Peyer's patch (tissue), 4 donors: ENCODE measurements at regions not wholly inside any gene's neighbourhood (a gene's known extent, or its start where the extent isn't known, plus 50 kb on each side); places are given as distances from the start of the nearest gene placed in this dataset.

Source experiments
- CTCF ChIP-seq, 6 experiments: fragments of 450-650 bp in 4 of 6; fragments of 200-600 bp in 2 of 6; sonication (generic) in 1 of 6; IDR thresholded peaks; one replicate each; pipeline ENCODE4 v1.5.1; 2017 to 2019; ENCODE audit warnings: antibody characterized with exemption in 6 of 6, mild to moderate bottlenecking in 3 of 6, moderate library complexity in 1 of 6
- POLR2A ChIP-seq, 2 donors: fragments of 450-650 bp; IDR thresholded peaks; one replicate each; pipeline ENCODE4 v1.5.1; 2017; ENCODE audit warnings: antibody characterized with exemption in 2 of 2, mild to moderate bottlenecking in 2 of 2, moderate library complexity in 2 of 2

GRCh38 chr15:87477026-87477425 lies 779.5 kb downstream of the NTRK3 start:
- TF ChIP-seq CTCF (IDR thresholded peaks at IDR 0.05), result no peak
- no peak for TF ChIP-seq POLR2A (IDR thresholded peaks at IDR 0.05)
